ENCODE measurements at regions not wholly inside any gene's neighbourhood (a gene's known extent, or its start where the extent isn't known, plus 50 kb on each side); places are given as distances from the start of the nearest gene placed in this dataset.

DNA sequence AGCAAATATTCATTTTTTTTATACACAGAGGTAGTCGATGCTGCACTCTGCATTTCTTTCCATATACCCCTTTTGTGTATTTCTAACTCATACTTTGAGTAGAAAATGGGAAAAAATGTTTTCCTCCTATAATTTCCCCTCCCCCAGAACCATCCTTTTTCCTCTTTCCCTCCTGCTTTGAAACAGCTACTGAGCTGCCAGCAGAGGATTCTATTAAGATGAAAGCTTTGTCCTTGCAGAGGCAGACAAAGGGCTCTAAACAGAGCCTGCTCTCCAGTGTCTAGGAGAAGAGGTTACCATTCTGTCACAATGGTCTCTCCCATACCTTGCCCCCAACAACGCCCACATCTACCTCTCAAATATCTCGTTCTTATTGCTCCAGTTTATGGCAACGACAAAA is 74.6 kb upstream of the OSBPL8 start:
- no peak overlapping the region for H3K4me3 ChIP-seq (ENCODE audit: insufficient read depth, low read depth, low read length)
- H3K27ac ChIP-seq (ENCODE audit: insufficient read depth, low read depth, low read length, poor library complexity, severe bottlenecking) = no peak overlapping the region
- no peaks in the 10 kb centered on the region for H3K36me3 ChIP-seq (ENCODE audit: control insufficient read depth, insufficient read depth, low read length)
- H3K27me3 ChIP-seq (ENCODE audit: control insufficient read depth, insufficient read depth, low read length, poor library complexity, severe bottlenecking) = no peaks in the 10 kb centered on the region
- WGBS, 2 experiments = 34 to 40% methylated on average over 2 to 4 of the region's 4 CpGs
- H3K4me1 ChIP-seq (ENCODE audit: control insufficient read depth, insufficient read depth, low read length) = peaks cover 6% of the 10 kb centered on the region
- H3K9me3 ChIP-seq (ENCODE audit: control insufficient read depth, low read length) = no peaks in the 10 kb centered on the region

- H3K27ac ChIP-seq (ENCODE audit: insufficient read depth, low read depth, low read length, poor library complexity, severe bottlenecking) = no peak overlapping the region
- WGBS, 2 experiments = 77 to 79% methylated on average over 5 of the region's 5 CpGs
- no peaks in the 10 kb centered on the region for H3K36me3 ChIP-seq (ENCODE audit: control insufficient read depth, insufficient read depth, low read length)
- no peaks in the 10 kb centered on the region for H3K9me3 ChIP-seq (ENCODE audit: control insufficient read depth, low read length)
- peaks cover 6% of the 10 kb centered on the region for H3K4me1 ChIP-seq (ENCODE audit: control insufficient read depth, insufficient read depth, low read length)
- H3K4me3 ChIP-seq (ENCODE audit: insufficient read depth, low read depth, low read length) = no peak overlapping the region
- no peaks in the 10 kb centered on the region for H3K27me3 ChIP-seq (ENCODE audit: control insufficient read depth, insufficient read depth, low read length, poor library complexity, severe bottlenecking)
Observed at GRCh38 chr12:76636121-76636692, 76.6 kb upstream of the OSBPL8 start.

GRCh38 chr12:76637807-76638206 is 78.2 kb upstream of the OSBPL8 start:
- Histone ChIP-seq H3K36me3 (ENCODE audit: control insufficient read depth, insufficient read depth, low read length) (no peaks in the 10 kb centered on the region), H3K4me1 (ENCODE audit: control insufficient read depth, insufficient read depth, low read length) (peaks cover 6% of the 10 kb centered on the region), H3K27ac (ENCODE audit: insufficient read depth, low read depth, low read length, poor library complexity, severe bottlenecking) (no peak overlapping the region), H3K4me3 (ENCODE audit: insufficient read depth, low read depth, low read length) (no peak overlapping the region), H3K9me3 (ENCODE audit: control insufficient read depth, low read length) (no peaks in the 10 kb centered on the region), H3K27me3 (ENCODE audit: control insufficient read depth, insufficient read depth, low read length, poor library complexity, severe bottlenecking) (no peaks in the 10 kb centered on the region)
- WGBS, 2 experiments = 98 to 100% methylated on average over 2 to 3 of the region's 3 CpGs

DNA sequence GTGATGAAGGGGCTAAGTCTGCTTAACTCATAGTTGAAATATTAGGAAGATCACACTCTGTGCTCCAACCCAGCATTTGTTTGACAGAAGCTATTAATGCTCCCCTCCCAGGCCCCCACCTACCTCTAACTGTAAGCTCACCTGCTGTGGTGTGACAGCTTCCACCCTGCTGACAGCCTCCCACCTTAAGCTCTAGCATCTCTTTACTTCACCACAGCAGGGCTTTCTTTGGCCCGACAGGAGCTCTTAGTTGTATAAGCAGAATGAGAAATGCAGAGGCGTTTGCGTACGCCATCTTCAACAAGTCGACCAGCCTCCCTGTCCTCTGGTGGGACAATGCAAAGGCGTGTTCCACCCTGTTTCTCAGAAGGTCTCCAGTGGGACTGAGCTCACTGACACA is 80.1 kb upstream of the OSBPL8 start:
- H3K4me1 ChIP-seq (ENCODE audit: control insufficient read depth, insufficient read depth, low read length) = no peaks in the 10 kb centered on the region
- no peak overlapping the region for H3K4me3 ChIP-seq (ENCODE audit: insufficient read depth, low read depth, low read length)
- H3K36me3 ChIP-seq (ENCODE audit: control insufficient read depth, insufficient read depth, low read length) = no peaks in the 10 kb centered on the region
- WGBS, 2 experiments = 67 to 71% methylated on average over 6 of the region's 6 CpGs
- H3K9me3 ChIP-seq (ENCODE audit: control insufficient read depth, low read length) = no peaks in the 10 kb centered on the region
- H3K27me3 ChIP-seq (ENCODE audit: control insufficient read depth, insufficient read depth, low read length, poor library complexity, severe bottlenecking) = no peaks in the 10 kb centered on the region
- H3K27ac ChIP-seq (ENCODE audit: insufficient read depth, low read depth, low read length, poor library complexity, severe bottlenecking) = no peak overlapping the region

DNA sequence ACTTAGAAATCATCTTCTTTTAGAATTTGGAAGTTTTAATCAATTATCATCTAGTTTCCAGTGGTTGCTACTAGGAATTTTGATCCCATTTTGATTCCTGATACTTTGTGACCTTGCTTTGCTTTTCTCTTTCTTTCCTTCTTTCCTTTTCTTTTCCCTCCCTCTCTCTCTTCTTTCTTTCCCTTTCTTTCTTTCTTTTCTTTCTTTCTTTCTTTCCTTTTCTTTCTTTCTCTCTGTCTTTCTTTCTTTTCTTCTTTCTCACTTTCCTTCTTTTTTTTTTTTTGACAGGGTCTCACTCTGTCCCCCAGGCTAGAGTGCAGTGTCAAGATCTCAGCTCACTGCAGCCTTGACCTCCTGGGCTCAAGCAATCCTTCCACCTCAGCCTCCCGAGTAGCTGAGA is 81.5 kb upstream of the OSBPL8 start:
- WGBS, 2 experiments = 80 to 87% methylated on average over 1 of the region's 1 CpG
- no peaks in the 10 kb centered on the region for H3K9me3 ChIP-seq (ENCODE audit: control insufficient read depth, low read length)
- no peaks in the 10 kb centered on the region for H3K27me3 ChIP-seq (ENCODE audit: control insufficient read depth, insufficient read depth, low read length, poor library complexity, severe bottlenecking)
- H3K4me1 ChIP-seq (ENCODE audit: control insufficient read depth, insufficient read depth, low read length) = no peaks in the 10 kb centered on the region
- H3K36me3 ChIP-seq (ENCODE audit: control insufficient read depth, insufficient read depth, low read length) = no peaks in the 10 kb centered on the region
- no peak overlapping the region for H3K4me3 ChIP-seq (ENCODE audit: insufficient read depth, low read depth, low read length)
- no peak overlapping the region for H3K27ac ChIP-seq (ENCODE audit: insufficient read depth, low read depth, low read length, poor library complexity, severe bottlenecking)

- H3K4me1 ChIP-seq (ENCODE audit: control insufficient read depth, insufficient read depth, low read length) = no peaks in the 10 kb centered on the region
- H3K9me3 ChIP-seq (ENCODE audit: control insufficient read depth, low read length) = no peaks in the 10 kb centered on the region
- H3K27me3 ChIP-seq (ENCODE audit: control insufficient read depth, insufficient read depth, low read length, poor library complexity, severe bottlenecking) = no peaks in the 10 kb centered on the region
- WGBS, 2 experiments = 89 to 92% methylated on average over 2 of the region's 2 CpGs
- H3K36me3 ChIP-seq (ENCODE audit: control insufficient read depth, insufficient read depth, low read length) = no peaks in the 10 kb centered on the region
- no peak overlapping the region for H3K27ac ChIP-seq (ENCODE audit: insufficient read depth, low read depth, low read length, poor library complexity, severe bottlenecking)
- H3K4me3 ChIP-seq (ENCODE audit: insufficient read depth, low read depth, low read length) = no peak overlapping the region
Observed at GRCh38 chr12:76641961-76642360, 82.4 kb upstream of the OSBPL8 start.

DNA sequence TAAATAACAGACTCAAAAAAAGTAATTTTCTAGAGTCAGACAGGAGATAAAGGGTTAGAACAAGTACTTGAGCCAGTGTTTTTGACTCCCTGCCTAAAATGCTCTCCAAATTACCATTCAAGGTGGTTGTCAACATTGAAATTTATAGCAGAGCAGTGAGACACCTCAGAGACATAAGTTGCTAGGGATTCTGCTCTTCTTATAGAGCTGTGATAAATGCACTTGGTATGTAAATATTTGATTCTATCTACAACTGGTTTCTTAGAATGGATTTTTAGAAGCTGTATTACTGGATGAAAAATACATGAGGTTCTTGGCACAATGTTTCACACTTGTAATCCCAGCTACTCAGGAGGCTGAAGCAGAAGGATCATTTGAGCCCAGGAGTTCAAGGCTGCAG is 83.9 kb upstream of the OSBPL8 start:
- H3K27me3 ChIP-seq (ENCODE audit: control insufficient read depth, insufficient read depth, low read length, poor library complexity, severe bottlenecking) = no peaks in the 10 kb centered on the region
- no peaks in the 10 kb centered on the region for H3K36me3 ChIP-seq (ENCODE audit: control insufficient read depth, insufficient read depth, low read length)
- H3K9me3 ChIP-seq (ENCODE audit: control insufficient read depth, low read length) = no peaks in the 10 kb centered on the region
- no peak overlapping the region for H3K4me3 ChIP-seq (ENCODE audit: insufficient read depth, low read depth, low read length)
- H3K27ac ChIP-seq (ENCODE audit: insufficient read depth, low read depth, low read length, poor library complexity, severe bottlenecking) = no peak overlapping the region
- no peaks in the 10 kb centered on the region for H3K4me1 ChIP-seq (ENCODE audit: control insufficient read depth, insufficient read depth, low read length)

DNA sequence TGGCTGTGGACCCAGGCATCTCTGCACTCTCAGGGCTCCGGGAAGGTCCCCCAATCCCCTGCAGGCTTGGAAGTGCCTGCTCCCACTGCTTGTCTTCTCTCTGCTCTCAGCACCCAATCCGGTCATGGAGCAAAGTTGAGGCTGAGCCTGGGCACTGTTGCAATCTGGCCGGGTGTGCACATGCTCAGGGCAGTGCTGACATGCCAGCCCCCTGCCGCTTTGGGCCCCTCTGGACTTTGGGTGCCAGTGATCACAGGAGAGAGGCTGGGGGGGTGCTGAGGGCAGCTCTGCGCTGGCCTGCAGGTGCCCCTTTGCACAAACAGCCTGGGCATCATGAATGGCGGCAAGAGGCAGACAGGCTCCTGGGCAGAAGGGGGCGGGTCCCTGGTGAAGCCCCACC is 85.4 kb upstream of the OSBPL8 start:
- no peaks in the 10 kb centered on the region for H3K9me3 ChIP-seq (ENCODE audit: control insufficient read depth, low read length)
- no peaks in the 10 kb centered on the region for H3K4me1 ChIP-seq (ENCODE audit: control insufficient read depth, insufficient read depth, low read length)
- H3K4me3 ChIP-seq (ENCODE audit: insufficient read depth, low read depth, low read length) = no peak overlapping the region
- H3K27ac ChIP-seq (ENCODE audit: insufficient read depth, low read depth, low read length, poor library complexity, severe bottlenecking) = no peak overlapping the region
- H3K27me3 ChIP-seq (ENCODE audit: control insufficient read depth, insufficient read depth, low read length, poor library complexity, severe bottlenecking) = no peaks in the 10 kb centered on the region
- 95% methylated on average over 7 of the region's 7 CpGs for WGBS, 2 experiments
- no peaks in the 10 kb centered on the region for H3K36me3 ChIP-seq (ENCODE audit: control insufficient read depth, insufficient read depth, low read length)

- WGBS, 2 experiments = 91 to 95% methylated on average over 3 of the region's 3 CpGs
- Histone ChIP-seq H3K4me3 (ENCODE audit: insufficient read depth, low read depth, low read length) (no peak overlapping the region), H3K9me3 (ENCODE audit: control insufficient read depth, low read length) (no peaks in the 10 kb centered on the region), H3K36me3 (ENCODE audit: control insufficient read depth, insufficient read depth, low read length) (no peaks in the 10 kb centered on the region), H3K27me3 (ENCODE audit: control insufficient read depth, insufficient read depth, low read length, poor library complexity, severe bottlenecking) (no peaks in the 10 kb centered on the region), H3K4me1 (ENCODE audit: control insufficient read depth, insufficient read depth, low read length) (no peaks in the 10 kb centered on the region), H3K27ac (ENCODE audit: insufficient read depth, low read depth, low read length, poor library complexity, severe bottlenecking) (no peak overlapping the region)
Observed at GRCh38 chr12:76645934-76646333, 86.4 kb upstream of the OSBPL8 start.

GRCh38 chr12:76646366-76646765 is 86.8 kb upstream of the OSBPL8 start:
- Histone ChIP-seq H3K9me3 (ENCODE audit: control insufficient read depth, low read length) (no peaks in the 10 kb centered on the region), H3K36me3 (ENCODE audit: control insufficient read depth, insufficient read depth, low read length) (no peaks in the 10 kb centered on the region), H3K4me3 (ENCODE audit: insufficient read depth, low read depth, low read length) (no peak overlapping the region), H3K27ac (ENCODE audit: insufficient read depth, low read depth, low read length, poor library complexity, severe bottlenecking) (no peak overlapping the region), H3K27me3 (ENCODE audit: control insufficient read depth, insufficient read depth, low read length, poor library complexity, severe bottlenecking) (no peaks in the 10 kb centered on the region), H3K4me1 (ENCODE audit: control insufficient read depth, insufficient read depth, low read length) (no peaks in the 10 kb centered on the region)
- 80% methylated on average over 1 of the region's 1 CpG; no CpG with 5 or more reads in 1 of the 2 experiments for WGBS, 2 experiments

DNA sequence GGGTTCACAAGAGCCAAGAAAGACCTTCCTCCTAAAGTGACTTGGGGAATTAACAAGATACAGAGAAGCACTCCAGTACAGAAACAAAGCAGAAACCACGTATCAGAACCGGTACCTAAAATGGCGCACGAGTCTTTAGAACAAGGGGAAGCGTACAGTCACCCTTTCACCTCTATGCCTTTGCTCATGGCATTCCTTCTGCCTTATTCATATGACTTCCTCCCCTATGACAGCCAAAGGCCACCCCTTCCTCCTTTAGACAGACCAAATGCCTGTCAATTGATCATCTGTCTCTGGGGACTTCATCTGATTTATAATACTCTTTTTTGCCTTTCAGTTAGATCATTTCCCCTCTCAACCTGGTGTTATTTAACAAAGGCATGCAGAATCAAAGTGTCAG is 89.5 kb upstream of the OSBPL8 start:
- Histone ChIP-seq H3K9me3 (ENCODE audit: control insufficient read depth, low read length) (no peaks in the 10 kb centered on the region), H3K4me3 (ENCODE audit: insufficient read depth, low read depth, low read length) (no peak overlapping the region), H3K36me3 (ENCODE audit: control insufficient read depth, insufficient read depth, low read length) (no peaks in the 10 kb centered on the region), H3K4me1 (ENCODE audit: control insufficient read depth, insufficient read depth, low read length) (no peaks in the 10 kb centered on the region), H3K27me3 (ENCODE audit: control insufficient read depth, insufficient read depth, low read length, poor library complexity, severe bottlenecking) (no peaks in the 10 kb centered on the region), H3K27ac (ENCODE audit: insufficient read depth, low read depth, low read length, poor library complexity, severe bottlenecking) (no peak overlapping the region)
- 96 to 98% methylated on average over 5 of the region's 5 CpGs for WGBS, 2 experiments

All from ectodermal cell (in vitro differentiated cells).